GM18498 (cell line): ENCODE measurements at regions not wholly inside any gene's neighbourhood (a gene's known extent, or its start where the extent isn't known, plus 50 kb on each side); places are given as distances from the start of the nearest gene placed in this dataset.

Experiments
- ATAC-seq: cut with Tn5 transposase; IDR thresholded peaks from one replicate; pipeline ENCODE4 v1.9.1; 2021; ENCODE audit warnings: mild to moderate bottlenecking, moderate library complexity; ENCODE audit not compliant: unreplicated experiment

GRCh38 chr7:145293754-145294153 lies 457.9 kb upstream of the TPK1 start:
- ATAC-seq = no peak

GRCh38 chr7:145293228-145293701 lies 457.4 kb upstream of the TPK1 start:
- no peak for ATAC-seq

- no peak for ATAC-seq
Measured at GRCh38 chr7:145289384-145289783, 453.5 kb upstream of the TPK1 start.

- no peak for ATAC-seq
Measured at GRCh38 chr7:145276118-145276517, 440.3 kb upstream of the TPK1 start.

GRCh38 chr7:145269418-145270161 lies 433.7 kb upstream of the TPK1 start:
- ATAC-seq = no peak

- no peak for ATAC-seq
Measured at GRCh38 chr7:145265180-145265579, 429.3 kb upstream of the TPK1 start.

- peak; percentile 69 for ATAC-seq
Measured at GRCh38 chr7:145263886-145264285, 428.0 kb upstream of the TPK1 start.

GRCh38 chr7:145252031-145252430 lies 416.2 kb upstream of the TPK1 start:
- ATAC-seq = no peak

GRCh38 chr7:145224775-145225174 lies 388.9 kb upstream of the TPK1 start:
- ATAC-seq = no peak

- ATAC-seq = no peak
Measured at GRCh38 chr7:145219461-145219860, 383.6 kb upstream of the TPK1 start.

- ATAC-seq = no peak
Measured at GRCh38 chr7:145216866-145217265, 381.0 kb upstream of the TPK1 start.

- no peak for ATAC-seq
Measured at GRCh38 chr7:145212050-145212449, 376.2 kb upstream of the TPK1 start.

- no peak for ATAC-seq
Measured at GRCh38 chr7:145211211-145211610, 375.4 kb upstream of the TPK1 start.

- ATAC-seq = no peak
Measured at GRCh38 chr7:145193951-145194350, 358.1 kb upstream of the TPK1 start.

GRCh38 chr7:145184956-145185355 lies 349.1 kb upstream of the TPK1 start:
- no peak for ATAC-seq

- no peak for ATAC-seq
Measured at GRCh38 chr7:145183069-145183468, 347.2 kb upstream of the TPK1 start.

- no peak for ATAC-seq
Measured at GRCh38 chr7:145175366-145175765, 339.5 kb upstream of the TPK1 start.

- no peak for ATAC-seq
Measured at GRCh38 chr7:145169908-145170307, 334.1 kb upstream of the TPK1 start.

- ATAC-seq = no peak
Measured at GRCh38 chr7:145168879-145169278, 333.0 kb upstream of the TPK1 start.

GRCh38 chr7:145168427-145168826 lies 332.6 kb upstream of the TPK1 start:
- no peak for ATAC-seq

GRCh38 chr7:145156834-145157233 lies 321.0 kb upstream of the TPK1 start:
- no peak for ATAC-seq

- no peak for ATAC-seq
Measured at GRCh38 chr7:145152589-145152988, 316.7 kb upstream of the TPK1 start.

- ATAC-seq = no peak
Measured at GRCh38 chr7:145151676-145152075, 315.8 kb upstream of the TPK1 start.
